PFSK-1 (cell line): ENCODE measurements at regions not wholly inside any gene's neighbourhood (a gene's known extent, or its start where the extent isn't known, plus 50 kb on each side); places are given as distances from the start of the nearest gene placed in this dataset.

Source experiments
- FOXP2 ChIP-seq: optimal IDR thresholded peaks from 2 replicates; pipeline ENCODE3; 2011; ENCODE audit warnings: borderline replicate concordance, control low read depth, inconsistent platforms; ENCODE audit not compliant: insufficient read depth; ENCODE audit errors: extremely low read length, extremely low read depth
- POLR2AphosphoS5 ChIP-seq: IDR thresholded peaks from 2 replicates; pipeline ENCODE4 v1.6.1; 2012; ENCODE audit warnings: low read depth, mild to moderate bottlenecking, control low read depth, low read length, moderate library complexity
- REST ChIP-seq, 2 experiments: IDR thresholded peaks; 2 replicates each; pipeline versions ENCODE4 v1.6.1 to v1.8.0; 2011 to 2012; ENCODE audit warnings: low read depth in 2 of 2, low read length in 2 of 2, control low read depth in 1 of 2, inconsistent platforms in 1 of 2, mild to moderate bottlenecking in 1 of 2, moderate library complexity in 1 of 2; ENCODE audit not compliant: insufficient read depth in 1 of 2
- SIN3A ChIP-seq: IDR thresholded peaks from 2 replicates; pipeline ENCODE4 v1.6.1; 2012; ENCODE audit warnings: mild to moderate bottlenecking, low read length, moderate library complexity, borderline replicate concordance; ENCODE audit not compliant: insufficient read depth
- TAF1 ChIP-seq: IDR thresholded peaks from 2 replicates; pipeline ENCODE4 v1.6.1; 2012; ENCODE audit warnings: low read length, control low read depth, borderline replicate concordance; ENCODE audit not compliant: insufficient read depth

GRCh38 chr15:77542491-77543001 lies 90.2 kb downstream of the LINGO1 start:
- no peak for TF ChIP-seq TAF1
- TF ChIP-seq REST (IDR thresholded peaks at IDR 0.05; ENCODE audit: insufficient read depth in 1 of 2, low read depth in 2 of 2, low read length in 2 of 2): no peak
- no peak for TF ChIP-seq POLR2AphosphoS5
- TF ChIP-seq SIN3A: no peak
- TF ChIP-seq FOXP2: no peak

- TF ChIP-seq SIN3A (no peak), TAF1 (no peak), POLR2AphosphoS5 (no peak), FOXP2 (no peak), REST (IDR thresholded peaks at IDR 0.05; ENCODE audit: insufficient read depth in 1 of 2, low read depth in 2 of 2, low read length in 2 of 2) (no peak)
Observed at GRCh38 chr15:77541421-77542181, 91.1 kb downstream of the LINGO1 start.

GRCh38 chr15:77540312-77541060 lies 92.2 kb downstream of the LINGO1 start:
- TF ChIP-seq REST (IDR thresholded peaks at IDR 0.05; ENCODE audit: insufficient read depth in 1 of 2, low read depth in 2 of 2, low read length in 2 of 2) (no peak), SIN3A (no peak), TAF1 (no peak), FOXP2 (no peak), POLR2AphosphoS5 (no peak)

GRCh38 chr15:77538793-77539497 lies 93.8 kb downstream of the LINGO1 start:
- no peak for TF ChIP-seq REST (IDR thresholded peaks at IDR 0.05; ENCODE audit: insufficient read depth in 1 of 2, low read depth in 2 of 2, low read length in 2 of 2)
- no peak for TF ChIP-seq SIN3A
- no peak for TF ChIP-seq TAF1
- TF ChIP-seq POLR2AphosphoS5: no peak
- TF ChIP-seq FOXP2: no peak
